A673 (cell line): ENCODE measurements at regions not wholly inside any gene's neighbourhood (a gene's known extent, or its start where the extent isn't known, plus 50 kb on each side); places are given as distances from the start of the nearest gene placed in this dataset.
A peak's percentile ranks its signal among the peaks of the same experiment; 100 is the strongest.
"Not testable (repeated sequence)": the region's sequence is repeated elsewhere in the genome, so short reads cannot be mapped to it uniquely, and the experiment has no call there.

Experiments
- BruUV-seq: library from RNA; stranded (reverse); fragments of 400-500 nt; replicated peaks from 2 replicates; lab custom pipeline; 2021; lab: Mats Ljungman, UMichigan
- CTCF ChIA-PET: fragments of 300-600 bp; sonication (Branson Sonifier 250); formaldehyde crosslinking; loops from one replicate; lab custom pipeline; 2022; ENCODE audit warnings: antibody characterized with exemption; lab: Charles Lee
- POLR2A ChIA-PET: fragments of 300-600 bp; sonication (Branson Sonifier 250); formaldehyde crosslinking; loops from one replicate; lab custom pipeline; 2022; ENCODE audit warnings: antibody characterized with exemption; ENCODE audit not compliant: low non-redundant PET; lab: Charles Lee
- DNase-seq: peaks from one replicate; pipeline ENCODE4 v3.0.0-alpha.2; 2015; ENCODE audit warnings: low spot score
- H3K27ac ChIP-seq: fragments of 200-600 bp; sonication (generic); 2 replicates; pipeline ENCODE4 v1.5.1; 2016; ENCODE audit warnings: mixed run types, low read depth, mild to moderate bottlenecking, mixed read lengths, antibody characterized with exemption, low read length; ENCODE audit not compliant: poor library complexity, severe bottlenecking
- H3K27me3 ChIP-seq: fragments of 200-600 bp; sonication (generic); replicated peaks from 2 replicates; pipeline ENCODE4 v1.6.1; 2017; ENCODE audit warnings: mixed run types, low read depth, mild to moderate bottlenecking, mixed read lengths, antibody characterized with exemption, low read length; ENCODE audit not compliant: insufficient read depth, poor library complexity
- H3K36me3 ChIP-seq: fragments of 200-600 bp; sonication (generic); 2 replicates; pipeline ENCODE4 v1.6.1; 2016; ENCODE audit warnings: mixed run types, mild to moderate bottlenecking, mixed read lengths, antibody characterized with exemption, low read length; ENCODE audit not compliant: insufficient read depth, poor library complexity, severe bottlenecking
- H3K4me1 ChIP-seq: fragments of 200-600 bp; sonication (generic); 2 replicates; pipeline ENCODE4 v1.6.1; 2017; ENCODE audit warnings: mixed run types, mild to moderate bottlenecking, mixed read lengths, antibody characterized with exemption, low read length; ENCODE audit not compliant: insufficient read depth, poor library complexity, severe bottlenecking
- H3K4me3 ChIP-seq: fragments of 200-600 bp; sonication (generic); 2 replicates; pipeline ENCODE4 v1.5.1; 2016; ENCODE audit warnings: low read depth, mixed run types, mild to moderate bottlenecking, mixed read lengths, low read length; ENCODE audit not compliant: poor library complexity, severe bottlenecking
- H3K9me3 ChIP-seq: fragments of 200-600 bp; sonication (generic); 2 replicates; pipeline ENCODE4 v1.6.1; 2016; ENCODE audit warnings: mixed run types, low read depth, mild to moderate bottlenecking, mixed read lengths, antibody characterized with exemption, low read length; ENCODE audit not compliant: poor library complexity, severe bottlenecking
- CTCF ChIP-seq: fragments of 300-800, 200-600 bp; sonication (generic); conservative IDR thresholded peaks from 2 replicates; pipeline ENCODE4 v1.5.1; 2017; ENCODE audit warnings: low read depth, mild to moderate bottlenecking, antibody characterized with exemption, low read length, moderate library complexity, mixed read lengths
- intact Hi-C: fragments of 100-400 bp; cut with micrococcal nuclease; formaldehyde crosslinking; loops from one replicate; pipeline ENCODE4 v1.10.0; 2022; ENCODE audit not compliant: unreplicated experiment

DNA sequence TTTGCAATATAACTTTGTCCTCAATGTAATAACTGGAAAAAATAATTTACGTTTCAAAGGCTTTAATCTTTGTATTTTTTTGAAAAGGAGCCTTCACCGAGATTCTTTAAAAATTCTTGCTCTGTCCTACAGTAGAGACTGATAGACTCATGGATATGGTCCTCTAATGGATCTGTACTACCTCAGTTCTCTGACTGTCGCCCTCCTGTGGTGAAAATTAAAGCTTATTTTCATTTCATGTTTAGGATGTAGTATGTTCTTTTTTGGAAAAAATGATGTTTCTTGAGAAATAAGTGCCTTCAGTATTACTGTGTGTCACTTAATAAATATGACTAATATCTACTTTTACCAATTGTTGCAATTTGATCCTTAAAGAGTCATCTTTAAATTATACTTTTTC lies 2681.5 kb upstream of the DEFB115 start:
- H3K4me1 ChIP-seq, intact Hi-C loops, H3K36me3 ChIP-seq, H3K27ac ChIP-seq, H3K4me3 ChIP-seq, H3K27me3 ChIP-seq, BruUV-seq, POLR2A ChIA-PET, H3K9me3 ChIP-seq, CTCF ChIA-PET: not testable (repeated sequence)
- peak; percentile 17; the same call in 1 of the 2 replicates for TF ChIP-seq CTCF
- peak; percentile 18 for DNase-seq

GRCh38 chr20:28591680-28592079 lies 2665.8 kb upstream of the DEFB115 start:
- DNase-seq, H3K9me3 ChIP-seq, H3K4me1 ChIP-seq, H3K27me3 ChIP-seq, intact Hi-C loops, H3K27ac ChIP-seq, H3K36me3 ChIP-seq, H3K4me3 ChIP-seq, BruUV-seq, POLR2A ChIA-PET, CTCF ChIA-PET: not testable (repeated sequence)

DNA sequence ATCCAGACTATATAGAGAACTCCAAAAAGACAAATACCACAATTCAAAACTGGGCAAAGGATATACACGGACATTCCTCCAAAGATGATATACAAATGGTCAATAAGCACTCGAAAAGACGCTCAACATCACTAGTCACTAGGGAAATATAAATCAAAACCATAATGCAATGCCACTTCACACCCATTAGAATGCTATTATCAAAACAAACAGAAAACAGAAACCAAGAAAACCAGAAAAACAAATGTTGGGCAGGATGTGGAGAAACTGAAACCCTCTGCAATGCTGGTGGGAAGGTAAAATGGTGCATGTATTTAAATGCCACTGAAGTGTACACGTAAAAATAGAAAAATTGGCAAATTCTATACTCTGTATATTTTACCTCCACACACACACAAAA lies 2664.1 kb upstream of the DEFB115 start:
- BruUV-seq, H3K4me3 ChIP-seq, POLR2A ChIA-PET, H3K4me1 ChIP-seq, CTCF ChIA-PET, DNase-seq, H3K36me3 ChIP-seq, H3K9me3 ChIP-seq, intact Hi-C loops, H3K27ac ChIP-seq, H3K27me3 ChIP-seq: not testable (repeated sequence)

DNA sequence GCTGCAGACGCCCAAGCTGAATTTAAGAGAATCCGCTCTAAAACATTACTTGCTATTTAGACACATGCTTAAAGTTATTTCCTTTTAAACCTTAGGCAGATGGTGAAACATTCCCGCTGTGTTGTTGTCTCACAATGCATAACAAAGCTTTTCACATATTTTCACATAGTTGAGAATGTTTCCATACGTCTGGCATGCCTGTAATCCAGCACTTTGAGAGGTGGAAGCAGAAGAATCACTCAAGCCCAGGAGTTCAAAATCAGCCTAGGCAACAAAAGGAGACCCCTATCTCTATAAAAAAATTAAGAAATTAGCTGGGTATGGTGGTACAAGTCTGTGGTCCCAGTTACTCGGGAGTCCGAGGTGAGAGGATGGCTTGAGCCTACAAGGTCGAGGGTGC lies 2663.0 kb upstream of the DEFB115 start:
- POLR2A ChIA-PET, H3K36me3 ChIP-seq, H3K4me3 ChIP-seq, H3K9me3 ChIP-seq, intact Hi-C loops, CTCF ChIA-PET, H3K27ac ChIP-seq, BruUV-seq, H3K4me1 ChIP-seq, DNase-seq, H3K27me3 ChIP-seq: not testable (repeated sequence)

- POLR2A ChIA-PET, BruUV-seq, H3K36me3 ChIP-seq, DNase-seq, H3K4me1 ChIP-seq, H3K27me3 ChIP-seq, intact Hi-C loops, H3K27ac ChIP-seq, H3K9me3 ChIP-seq: not testable (repeated sequence)
- CTCF ChIA-PET, result interaction anchor here (0.6 kb wide), 1 partner anchor 10 kb away, joined by 3 read pairs; no protein-coding TSS in a partner anchor
- H3K4me3 ChIP-seq, result peak overlapping the region; percentile 60
These were observed 2655.5 kb upstream of the DEFB115 start for GRCh38 chr20:28602006-28602402.
